Activated naive CD8-positive, alpha-beta T cell treated with anti-CD3 and anti-CD28 coated beads, Interleukin-2, amount 50 U/mL, for 24 hours (primary cell): ENCODE measurements at regions not wholly inside any gene's neighbourhood (a gene's known extent, or its start where the extent isn't known, plus 50 kb on each side); places are given as distances from the start of the nearest gene placed in this dataset.
"Not testable (repeated sequence)": the region's sequence is repeated elsewhere in the genome, so short reads cannot be mapped to it uniquely, and the experiment has no call there.

ENCODE experiments used
- ATAC-seq: fragments of 150-1000 bp; cut with Tn5 transposase; one replicate; pipeline ENCODE4 v1.10.0; 2021
- DNase-seq: peaks from one replicate; pipeline ENCODE4 v3.0.0; 2021
- H3K27ac Mint-ChIP-seq: one replicate; pipeline ENCODE4 v1.8.0; 2021; ENCODE audit warnings: mild to moderate bottlenecking, mixed read lengths
- H3K27me3 Mint-ChIP-seq: one replicate; pipeline ENCODE4 v1.8.0; 2021; ENCODE audit warnings: mixed read lengths
- H3K36me3 Mint-ChIP-seq: one replicate; pipeline ENCODE4 v1.8.0; 2021; ENCODE audit warnings: low read depth, mixed read lengths
- H3K4me1 Mint-ChIP-seq: one replicate; pipeline ENCODE4 v1.8.0; 2021; ENCODE audit warnings: mixed read lengths
- H3K4me3 Mint-ChIP-seq: one replicate; pipeline ENCODE4 v1.8.0; 2021; ENCODE audit warnings: mild to moderate bottlenecking, moderate library complexity, mixed read lengths
- H3K9me3 Mint-ChIP-seq: one replicate; pipeline ENCODE4 v1.8.0; 2021; ENCODE audit warnings: mixed read lengths

- H3K36me3 Mint-ChIP-seq, H3K4me3 Mint-ChIP-seq, H3K27ac Mint-ChIP-seq, DNase-seq, ATAC-seq, H3K27me3 Mint-ChIP-seq, H3K9me3 Mint-ChIP-seq: not testable (repeated sequence)
- peaks cover 19% of the 10 kb centered on the region for H3K4me1 Mint-ChIP-seq
Measured at GRCh38 chr6:135688476-135688875, 163.0 kb upstream of the PDE7B start.

DNA sequence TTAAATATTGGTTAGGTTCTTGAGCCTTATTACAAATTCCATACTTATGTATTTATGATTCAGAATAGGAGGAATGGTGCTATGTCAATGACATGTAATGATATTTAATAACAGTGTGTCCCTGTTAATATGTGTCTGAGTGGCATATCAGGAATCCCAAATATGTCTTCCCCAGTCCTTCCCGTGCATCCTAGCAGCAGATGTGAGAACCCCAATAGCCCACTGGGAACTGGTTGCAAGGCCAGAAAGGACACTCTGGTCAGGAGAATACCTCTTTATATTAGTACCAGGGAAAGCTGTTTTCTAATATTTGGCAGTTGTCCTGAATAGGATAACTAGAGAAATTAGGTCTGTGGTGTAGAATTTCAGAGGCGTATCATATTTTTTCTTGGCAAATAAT lies 159.1 kb upstream of the PDE7B start:
- Mint-ChIP-seq H3K27ac (no peak overlapping the region), H3K4me1 (peaks cover 12% of the 10 kb centered on the region), H3K36me3 (no peaks in the 10 kb centered on the region), H3K4me3 (no peak overlapping the region), H3K27me3 (peaks cover 2% of the 10 kb centered on the region), H3K9me3 (no peaks in the 10 kb centered on the region)
- ATAC-seq (no peak), DNase-seq (no peak)

- DNase-seq (no peak), ATAC-seq (no peak)
- no peak overlapping the region for H3K4me3 Mint-ChIP-seq
- H3K4me1 Mint-ChIP-seq: peaks cover 11% of the 10 kb centered on the region
- peaks cover under 1% of the 10 kb centered on the region for H3K27me3 Mint-ChIP-seq
- no peak overlapping the region for H3K27ac Mint-ChIP-seq
- no peaks in the 10 kb centered on the region for H3K9me3 Mint-ChIP-seq
- H3K36me3 Mint-ChIP-seq: no peaks in the 10 kb centered on the region
Measured at GRCh38 chr6:135693811-135694370, 157.6 kb upstream of the PDE7B start.

DNA sequence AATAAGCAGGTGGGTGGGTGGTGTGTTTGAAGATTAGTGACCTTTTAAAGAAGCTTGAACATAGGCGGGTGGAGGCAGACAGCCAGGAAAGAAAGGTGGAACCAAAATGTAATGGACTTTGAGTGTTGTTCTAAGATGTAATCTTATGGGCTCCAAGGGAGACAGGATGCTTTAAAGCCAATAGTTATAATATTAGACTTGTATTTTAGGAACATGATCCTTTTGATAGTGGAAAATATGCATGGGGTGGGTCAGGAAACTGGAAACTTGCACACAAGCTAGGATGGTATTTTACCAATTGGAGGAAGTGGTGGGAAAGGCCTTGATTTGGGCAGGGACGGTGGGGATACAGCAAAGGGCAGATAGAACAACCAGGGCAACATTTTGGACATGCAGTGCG lies 151.8 kb upstream of the PDE7B start:
- Mint-ChIP-seq H3K4me3 (no peak overlapping the region), H3K9me3 (no peaks in the 10 kb centered on the region), H3K27me3 (no peaks in the 10 kb centered on the region), H3K27ac (no peak overlapping the region), H3K4me1 (peaks cover 20% of the 10 kb centered on the region), H3K36me3 (no peaks in the 10 kb centered on the region)
- DNase-seq (no peak), ATAC-seq (no peak)

DNA sequence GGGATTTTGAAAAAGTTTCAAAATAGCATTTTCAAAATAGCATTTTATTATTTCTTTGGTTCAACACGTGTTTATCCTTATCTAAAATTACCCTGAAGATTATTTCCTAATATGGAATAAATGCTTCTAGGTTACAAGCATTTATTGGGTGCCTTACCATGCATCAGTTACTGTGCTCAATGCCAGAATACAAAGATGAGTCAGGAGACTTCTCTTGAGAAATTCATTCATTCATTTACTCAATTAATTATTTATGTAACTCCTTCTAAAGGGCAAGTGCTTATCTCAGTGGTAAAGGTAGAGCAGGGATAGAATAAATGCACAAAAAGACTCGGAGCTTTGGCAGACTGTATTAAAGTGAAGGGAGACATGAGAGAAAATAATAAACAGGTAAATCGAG lies 150.1 kb upstream of the PDE7B start:
- DNase-seq (no peak), ATAC-seq (no peak)
- Mint-ChIP-seq H3K4me1 (peaks cover 20% of the 10 kb centered on the region), H3K36me3 (no peaks in the 10 kb centered on the region), H3K27ac (no peak overlapping the region), H3K27me3 (no peaks in the 10 kb centered on the region), H3K4me3 (no peak overlapping the region), H3K9me3 (no peaks in the 10 kb centered on the region)

DNA sequence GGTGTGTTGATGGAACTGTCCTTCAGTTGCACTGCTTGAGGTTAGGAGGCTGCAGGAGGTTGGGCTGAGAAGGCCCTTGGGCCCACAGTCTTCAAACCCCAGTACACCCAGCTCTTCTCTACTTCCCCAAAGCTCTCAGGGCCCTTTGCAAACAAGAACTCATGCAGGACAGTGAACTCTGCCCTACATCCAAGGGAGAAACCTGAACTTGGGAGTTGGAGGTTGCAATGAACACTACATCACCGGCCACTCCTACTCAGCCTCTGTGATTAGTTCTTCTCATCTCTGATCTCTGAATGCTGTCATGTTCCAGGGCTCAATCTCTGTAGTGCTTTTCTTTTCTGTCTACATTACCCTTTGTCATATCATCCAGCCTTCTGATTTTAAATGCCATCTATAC lies 148.5 kb upstream of the PDE7B start:
- H3K27ac Mint-ChIP-seq: peak overlapping the region; percentile 83
- peaks cover 20% of the 10 kb centered on the region for H3K4me1 Mint-ChIP-seq
- H3K4me3 Mint-ChIP-seq: no peak overlapping the region
- H3K36me3 Mint-ChIP-seq: no peaks in the 10 kb centered on the region
- DNase-seq (no peak), ATAC-seq (peak; percentile 38)
- no peaks in the 10 kb centered on the region for H3K9me3 Mint-ChIP-seq
- H3K27me3 Mint-ChIP-seq: no peaks in the 10 kb centered on the region

- Mint-ChIP-seq H3K4me3 (no peak overlapping the region), H3K27me3 (no peaks in the 10 kb centered on the region), H3K4me1 (peaks cover 20% of the 10 kb centered on the region), H3K36me3 (no peaks in the 10 kb centered on the region), H3K27ac (peak overlapping the region; percentile 83), H3K9me3 (no peaks in the 10 kb centered on the region)
- peak; percentile 72 for ATAC-seq
- DNase-seq: peak; percentile 33
Measured at GRCh38 chr6:135703621-135704020, 147.9 kb upstream of the PDE7B start.

DNA sequence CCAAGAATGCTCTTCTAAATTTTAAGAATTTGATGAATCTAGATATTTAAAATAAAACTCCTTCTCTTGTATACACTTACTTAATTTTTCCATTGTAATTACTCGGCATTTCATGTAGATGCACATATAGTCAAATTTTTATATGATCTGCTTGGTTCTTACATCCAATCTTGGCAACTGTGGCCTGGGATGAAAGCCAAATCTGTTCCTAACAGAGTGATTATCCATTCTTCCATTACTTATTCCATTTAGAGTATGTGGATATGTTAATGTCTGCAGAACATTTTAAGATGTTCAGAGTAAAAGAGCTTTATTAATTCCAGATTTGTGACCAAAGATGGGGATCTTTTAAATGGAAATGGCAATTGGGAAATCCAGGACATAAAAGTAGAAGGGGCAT lies 144.1 kb upstream of the PDE7B start:
- Mint-ChIP-seq H3K27ac (no peak overlapping the region), H3K27me3 (no peaks in the 10 kb centered on the region), H3K4me3 (no peak overlapping the region), H3K9me3 (no peaks in the 10 kb centered on the region), H3K36me3 (no peaks in the 10 kb centered on the region), H3K4me1 (peaks cover 17% of the 10 kb centered on the region)
- ATAC-seq (no peak), DNase-seq (no peak)

GRCh38 chr6:135710042-135710441 lies 141.5 kb upstream of the PDE7B start:
- no peaks in the 10 kb centered on the region for H3K27me3 Mint-ChIP-seq
- H3K4me3 Mint-ChIP-seq: no peak overlapping the region
- no peak overlapping the region for H3K27ac Mint-ChIP-seq
- H3K36me3 Mint-ChIP-seq: no peaks in the 10 kb centered on the region
- no peak for ATAC-seq
- no peaks in the 10 kb centered on the region for H3K4me1 Mint-ChIP-seq
- DNase-seq: no peak
- no peaks in the 10 kb centered on the region for H3K9me3 Mint-ChIP-seq

DNA sequence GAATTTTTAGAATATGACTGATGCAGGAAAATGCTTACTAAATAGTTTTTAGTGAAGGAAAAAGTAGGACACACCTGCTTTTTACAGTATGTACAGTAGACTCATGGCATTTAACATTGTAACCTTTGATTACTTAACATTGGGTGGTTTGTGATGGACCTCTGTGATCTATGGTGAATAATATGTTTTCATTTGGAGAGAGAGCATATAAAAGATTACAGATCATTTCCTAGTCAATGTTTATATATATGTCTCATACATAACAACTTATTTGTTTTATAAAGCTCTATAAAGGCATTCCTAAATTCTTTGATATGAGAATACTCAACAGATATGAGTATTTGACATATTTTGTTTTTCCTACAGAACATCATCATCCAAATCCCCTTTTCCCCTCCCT lies 129.3 kb upstream of the PDE7B start:
- Mint-ChIP-seq H3K4me3 (no peak overlapping the region), H3K36me3 (peaks cover 10% of the 10 kb centered on the region), H3K27ac (no peak overlapping the region), H3K27me3 (peaks cover 2% of the 10 kb centered on the region), H3K4me1 (peaks cover 17% of the 10 kb centered on the region), H3K9me3 (peaks cover 32% of the 10 kb centered on the region)
- ATAC-seq: no peak
- no peak for DNase-seq

DNA sequence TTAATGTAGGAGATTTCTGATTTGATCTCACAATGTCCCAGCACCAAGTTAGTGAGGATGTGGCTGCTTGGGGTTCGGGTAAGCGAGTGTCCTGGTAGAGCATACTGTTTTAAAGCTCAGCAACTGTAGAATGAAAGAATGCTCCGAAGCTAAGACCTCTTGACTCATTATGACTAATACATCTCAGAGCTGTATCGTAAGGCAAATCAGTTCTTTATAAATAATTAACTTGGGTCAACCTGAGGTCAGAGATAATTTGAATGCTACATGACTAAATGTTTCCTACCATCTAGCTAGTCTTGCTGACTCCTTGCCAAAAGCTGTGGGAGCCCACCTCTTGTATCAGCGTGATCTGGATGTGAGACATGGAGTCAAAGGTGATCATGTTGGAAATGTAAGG lies 128.8 kb upstream of the PDE7B start:
- Mint-ChIP-seq H3K36me3 (peaks cover 10% of the 10 kb centered on the region), H3K9me3 (peaks cover 32% of the 10 kb centered on the region), H3K4me3 (no peak overlapping the region), H3K4me1 (peaks cover 17% of the 10 kb centered on the region), H3K27ac (peak overlapping the region; percentile 27), H3K27me3 (peaks cover 2% of the 10 kb centered on the region)
- ATAC-seq: peak; percentile 96
- DNase-seq: peak; percentile 21

DNA sequence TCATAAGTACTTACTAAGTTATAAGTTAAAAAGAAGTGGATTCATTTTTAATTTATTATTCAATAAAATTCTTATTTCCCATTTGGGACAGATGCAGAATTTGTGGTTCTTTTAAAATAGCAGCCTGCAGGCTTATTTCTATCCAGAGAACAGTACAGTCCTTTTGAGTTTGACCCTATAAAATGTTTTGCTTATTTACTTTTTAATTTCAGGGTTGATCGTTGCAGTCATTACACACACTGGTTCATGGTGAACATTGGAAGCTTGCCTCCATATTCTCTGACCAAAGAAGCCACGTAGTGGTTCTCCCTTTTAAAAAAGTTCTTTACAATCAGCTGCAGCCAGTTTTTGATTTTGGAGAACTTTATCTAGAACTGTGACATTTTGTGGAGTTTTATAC lies 122.9 kb upstream of the PDE7B start:
- no peak overlapping the region for H3K4me3 Mint-ChIP-seq
- H3K27me3 Mint-ChIP-seq: peaks cover 2% of the 10 kb centered on the region
- DNase-seq (no peak), ATAC-seq (no peak)
- peaks cover 6% of the 10 kb centered on the region for H3K36me3 Mint-ChIP-seq
- H3K4me1 Mint-ChIP-seq: peaks cover under 1% of the 10 kb centered on the region
- H3K27ac Mint-ChIP-seq: no peak overlapping the region
- H3K9me3 Mint-ChIP-seq: peaks cover 23% of the 10 kb centered on the region

DNA sequence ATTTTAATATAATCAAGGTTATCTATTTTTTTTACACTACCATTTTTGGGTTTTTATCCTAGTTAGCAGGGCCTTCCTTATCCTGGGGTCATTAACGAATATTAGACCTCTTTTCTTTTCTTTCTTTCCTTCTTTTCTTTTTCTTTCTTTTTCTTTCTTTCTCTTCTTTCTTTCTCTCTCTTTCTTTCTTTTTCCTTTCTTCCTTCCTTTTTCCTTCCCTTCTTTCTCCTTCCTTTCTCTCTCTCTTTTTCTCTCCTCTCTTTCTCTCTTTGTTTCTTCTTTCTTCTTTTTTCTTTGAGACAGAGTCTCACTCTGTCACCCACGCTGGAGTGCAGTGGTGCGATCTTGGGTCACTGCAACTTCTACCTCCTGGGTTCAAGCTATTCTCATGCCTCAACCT lies 120.4 kb upstream of the PDE7B start:
- Mint-ChIP-seq H3K4me1 (no peaks in the 10 kb centered on the region), H3K36me3 (no peaks in the 10 kb centered on the region), H3K9me3 (peaks cover 7% of the 10 kb centered on the region), H3K27me3 (peaks cover 2% of the 10 kb centered on the region), H3K4me3 (no peak overlapping the region), H3K27ac (no peak overlapping the region)
- no peak for ATAC-seq
- no peak for DNase-seq

GRCh38 chr6:135736351-135736750 lies 115.2 kb upstream of the PDE7B start:
- H3K36me3 Mint-ChIP-seq, H3K4me1 Mint-ChIP-seq, H3K4me3 Mint-ChIP-seq, DNase-seq, H3K27me3 Mint-ChIP-seq, H3K9me3 Mint-ChIP-seq, H3K27ac Mint-ChIP-seq, ATAC-seq: not testable (repeated sequence)

GRCh38 chr6:135738636-135739035 lies 112.9 kb upstream of the PDE7B start:
- no peaks in the 10 kb centered on the region for H3K36me3 Mint-ChIP-seq
- no peak overlapping the region for H3K27ac Mint-ChIP-seq
- no peak overlapping the region for H3K4me3 Mint-ChIP-seq
- peaks cover 1% of the 10 kb centered on the region for H3K27me3 Mint-ChIP-seq
- peaks cover 6% of the 10 kb centered on the region for H3K4me1 Mint-ChIP-seq
- no peak for ATAC-seq
- peaks cover 4% of the 10 kb centered on the region for H3K9me3 Mint-ChIP-seq
- no peak for DNase-seq

GRCh38 chr6:135739288-135739687 lies 112.2 kb upstream of the PDE7B start:
- H3K9me3 Mint-ChIP-seq: peaks cover 4% of the 10 kb centered on the region
- H3K27ac Mint-ChIP-seq: no peak overlapping the region
- peaks cover 1% of the 10 kb centered on the region for H3K27me3 Mint-ChIP-seq
- no peak overlapping the region for H3K4me3 Mint-ChIP-seq
- H3K36me3 Mint-ChIP-seq: no peaks in the 10 kb centered on the region
- ATAC-seq (peak; percentile 68), DNase-seq (no peak)
- H3K4me1 Mint-ChIP-seq: peaks cover 6% of the 10 kb centered on the region
